ENCODE measurements at regions not wholly inside any gene's neighbourhood (a gene's known extent, or its start where the extent isn't known, plus 50 kb on each side); places are given as distances from the start of the nearest gene placed in this dataset.
"Not testable (repeated sequence)": the region's sequence is repeated elsewhere in the genome, so short reads cannot be mapped to it uniquely, and the experiment has no call there.

- DNase-seq: peak; percentile 82
Observed at GRCh38 chr14:105944632-105945610, 418.5 kb downstream of the TMEM121 start.

- DNase-seq: no peak
Observed at GRCh38 chr14:105945896-105946295, 419.5 kb downstream of the TMEM121 start.

GRCh38 chr14:105947599-105947998, 421.2 kb downstream of the TMEM121 start:
- no peak for DNase-seq

- DNase-seq: not testable (repeated sequence)
Observed at GRCh38 chr14:105948955-105949354, 422.6 kb downstream of the TMEM121 start.

- not testable (repeated sequence) for DNase-seq
Observed at GRCh38 chr14:105950364-105950892, 424.0 kb downstream of the TMEM121 start.

GRCh38 chr14:105951399-105951798, 425.0 kb downstream of the TMEM121 start:
- DNase-seq: no peak

GRCh38 chr14:105952222-105952621, 425.8 kb downstream of the TMEM121 start:
- no peak for DNase-seq

GRCh38 chr14:105952826-105953225, 426.4 kb downstream of the TMEM121 start:
- no peak for DNase-seq

- DNase-seq: not testable (repeated sequence)
Observed at GRCh38 chr14:105961625-105962024, 435.2 kb downstream of the TMEM121 start.

GRCh38 chr14:105962532-105962931, 436.1 kb downstream of the TMEM121 start:
- no peak for DNase-seq

- no peak for DNase-seq
Observed at GRCh38 chr14:105968291-105968690, 441.9 kb downstream of the TMEM121 start.

- not testable (repeated sequence) for DNase-seq
Observed at GRCh38 chr14:105969026-105969425, 442.6 kb downstream of the TMEM121 start.

- DNase-seq: not testable (repeated sequence)
Observed at GRCh38 chr14:105970821-105971220, 444.4 kb downstream of the TMEM121 start.

- DNase-seq: no peak
Observed at GRCh38 chr14:105971593-105972500, 445.5 kb downstream of the TMEM121 start.

GRCh38 chr14:105974902-105975301, 448.5 kb downstream of the TMEM121 start:
- DNase-seq: peak; percentile 83

GRCh38 chr14:105978618-105979295, 452.4 kb downstream of the TMEM121 start:
- DNase-seq: no peak

GRCh38 chr14:105979446-105979845, 453.1 kb downstream of the TMEM121 start:
- no peak for DNase-seq

- DNase-seq: no peak
Observed at GRCh38 chr14:105980224-105980623, 453.8 kb downstream of the TMEM121 start.

GRCh38 chr14:105981517-105982302, 455.3 kb downstream of the TMEM121 start:
- peak; percentile 53 for DNase-seq

GRCh38 chr14:105982664-105983063, 456.3 kb downstream of the TMEM121 start:
- no peak for DNase-seq

GRCh38 chr14:105986894-105987284, 460.5 kb downstream of the TMEM121 start:
- DNase-seq: no peak

- no peak for DNase-seq
Observed at GRCh38 chr14:105987563-105987962, 461.2 kb downstream of the TMEM121 start.

All from activated CD8-positive, alpha-beta memory T cell treated with anti-CD3 and anti-CD28 coated beads, Interleukin-2, amount 50 U/mL, for 4 hours (primary cell).